IPS-18a (cell line): ENCODE measurements at regions not wholly inside any gene's neighbourhood (a gene's known extent, or its start where the extent isn't known, plus 50 kb on each side); places are given as distances from the start of the nearest gene placed in this dataset.

ENCODE experiments used
- H3K27ac ChIP-seq: one replicate; pipeline ENCODE4 v1.5.1; 2013; ENCODE audit warnings: low read length
- H3K27me3 ChIP-seq: one replicate; pipeline ENCODE4 v1.6.1; 2013; ENCODE audit warnings: mild to moderate bottlenecking, low read length; ENCODE audit not compliant: control insufficient read depth, insufficient read depth
- H3K36me3 ChIP-seq: one replicate; pipeline ENCODE4 v1.6.1; 2013; ENCODE audit warnings: low read depth, low read length; ENCODE audit not compliant: control insufficient read depth
- H3K4me1 ChIP-seq: one replicate; pipeline ENCODE4 v1.6.1; 2013; ENCODE audit warnings: low read depth, low read length; ENCODE audit not compliant: control insufficient read depth
- H3K4me3 ChIP-seq: one replicate; pipeline ENCODE4 v1.5.1; 2013; ENCODE audit warnings: low read length
- H3K9ac ChIP-seq: one replicate; pipeline ENCODE4 v1.6.1; 2013; ENCODE audit warnings: mild to moderate bottlenecking, low read length, moderate library complexity
- H3K9me3 ChIP-seq: one replicate; pipeline ENCODE4 v1.6.1; 2013; ENCODE audit warnings: low read depth, low read length; ENCODE audit not compliant: control insufficient read depth

DNA sequence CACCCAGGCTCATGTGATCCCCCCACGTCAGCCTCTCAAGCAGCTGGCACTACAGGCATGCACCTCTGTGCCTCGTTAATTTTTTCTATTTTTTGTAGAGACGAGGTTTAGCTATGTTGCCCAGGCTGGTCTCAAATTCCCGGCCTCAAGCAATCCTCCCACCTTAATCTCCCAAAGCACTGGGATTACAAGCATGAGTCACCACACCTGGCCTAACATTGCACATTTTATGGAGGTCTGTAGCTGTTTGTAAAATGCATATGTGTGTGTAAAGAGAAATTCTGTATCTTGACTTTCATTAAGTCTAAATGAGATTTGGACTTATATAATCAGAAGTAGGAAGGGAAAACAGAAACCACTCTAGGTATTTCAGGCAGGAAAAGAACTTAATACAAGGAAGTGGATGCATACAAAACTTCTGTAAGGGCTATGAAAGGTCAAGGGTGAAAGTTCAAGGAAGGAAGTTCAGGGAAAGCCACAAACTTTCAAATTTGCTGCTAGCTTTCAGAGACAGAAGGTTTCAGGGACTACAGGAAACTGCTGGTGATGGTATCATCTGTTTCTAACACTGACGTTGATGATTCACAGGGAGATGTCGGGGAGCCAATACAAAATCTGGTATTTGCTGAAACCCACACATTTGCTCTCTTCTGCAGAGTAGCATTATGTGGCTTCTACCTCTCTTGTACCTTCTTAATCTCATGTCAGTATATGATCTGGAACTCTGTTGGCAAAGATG is 209.4 kb downstream of the PIK3R1 start:
- H3K27ac ChIP-seq: no peak overlapping the region
- H3K9me3 ChIP-seq: no peaks in the 10 kb centered on the region

DNA sequence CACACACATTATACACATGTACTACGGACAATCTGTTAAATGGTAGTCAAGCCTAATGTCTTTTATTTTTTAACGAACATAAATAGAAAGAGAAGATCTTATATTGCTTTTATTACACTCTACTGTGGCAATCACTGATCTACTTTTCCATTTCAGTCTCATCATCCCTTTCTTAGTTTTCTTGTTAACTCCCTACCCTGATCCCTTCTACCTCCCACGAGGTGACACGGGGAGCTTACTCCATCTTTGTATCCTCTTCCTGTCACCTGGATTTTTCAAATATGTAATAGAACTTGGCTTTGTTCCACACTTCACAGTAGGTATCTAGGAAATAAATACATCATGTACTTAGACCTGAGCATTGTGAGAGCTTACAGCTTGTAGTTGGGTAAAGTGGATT is 211.0 kb downstream of the PIK3R1 start:
- Histone ChIP-seq H3K9ac (no peak overlapping the region), H3K4me3 (no peak overlapping the region), H3K27me3 (no peaks in the 10 kb centered on the region), H3K9me3 (no peaks in the 10 kb centered on the region), H3K27ac (no peak overlapping the region), H3K4me1 (no peaks in the 10 kb centered on the region), H3K36me3 (no peaks in the 10 kb centered on the region)

More for the DNA sequence above, 209.4 kb downstream of the PIK3R1 start:
- Histone ChIP-seq H3K27me3 (no peaks in the 10 kb centered on the region), H3K4me3 (no peak overlapping the region), H3K9ac (no peak overlapping the region), H3K36me3 (no peaks in the 10 kb centered on the region), H3K4me1 (no peaks in the 10 kb centered on the region)

DNA sequence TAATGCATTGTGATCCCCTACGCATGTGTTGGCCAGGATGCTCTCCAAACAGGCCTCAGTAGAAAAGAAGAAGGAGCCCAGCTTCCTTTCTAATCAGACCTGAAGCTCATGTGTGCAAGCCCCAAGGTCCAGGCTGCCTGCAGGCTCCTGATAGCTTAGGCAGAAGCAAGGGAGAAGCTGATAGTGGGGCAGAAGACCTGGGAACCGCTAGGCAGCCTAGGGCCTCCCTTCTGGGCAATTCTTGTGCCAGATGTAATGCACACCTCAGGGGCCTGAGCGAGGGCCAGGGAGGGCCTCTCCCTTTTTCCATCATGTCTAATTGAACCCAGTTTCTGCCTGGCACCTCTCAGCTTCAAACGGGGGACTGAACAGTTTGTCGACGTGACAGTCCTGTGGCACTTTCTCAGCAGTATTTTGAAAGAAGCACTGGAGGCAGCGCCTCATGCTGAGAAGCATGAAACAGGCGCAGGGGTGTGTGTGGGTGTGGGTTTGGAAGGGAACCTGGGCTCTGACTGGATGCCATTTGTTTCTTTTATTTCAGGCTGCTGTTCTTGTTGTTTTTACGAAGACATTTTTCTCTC is 212.8 kb downstream of the PIK3R1 start:
- Histone ChIP-seq H3K4me3 (no peak overlapping the region), H3K36me3 (no peaks in the 10 kb centered on the region), H3K9ac (no peak overlapping the region), H3K27me3 (no peaks in the 10 kb centered on the region), H3K27ac (no peak overlapping the region), H3K4me1 (no peaks in the 10 kb centered on the region), H3K9me3 (no peaks in the 10 kb centered on the region)

DNA sequence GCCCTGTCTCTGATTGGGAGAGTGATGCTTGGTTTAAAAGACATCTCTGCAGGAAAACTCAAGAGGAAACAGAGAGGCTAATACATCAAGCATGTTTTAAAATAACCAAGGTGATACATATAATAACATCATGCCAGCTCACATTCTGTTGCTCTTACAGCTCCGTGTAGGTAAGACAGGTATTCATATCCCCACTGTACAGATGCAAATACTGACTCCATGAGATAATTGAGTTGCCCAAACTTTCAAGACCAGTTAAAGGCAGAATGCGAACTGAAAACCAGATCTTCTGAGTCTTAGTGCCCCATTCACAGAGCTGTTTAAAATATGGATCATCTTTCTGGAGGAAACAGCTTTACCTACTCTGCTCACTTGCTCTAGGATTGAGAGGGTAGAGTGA is 214.0 kb downstream of the PIK3R1 start:
- Histone ChIP-seq H3K27me3 (no peaks in the 10 kb centered on the region), H3K9me3 (no peaks in the 10 kb centered on the region), H3K36me3 (no peaks in the 10 kb centered on the region), H3K4me1 (no peaks in the 10 kb centered on the region), H3K27ac (no peak overlapping the region), H3K4me3 (no peak overlapping the region), H3K9ac (no peak overlapping the region)

DNA sequence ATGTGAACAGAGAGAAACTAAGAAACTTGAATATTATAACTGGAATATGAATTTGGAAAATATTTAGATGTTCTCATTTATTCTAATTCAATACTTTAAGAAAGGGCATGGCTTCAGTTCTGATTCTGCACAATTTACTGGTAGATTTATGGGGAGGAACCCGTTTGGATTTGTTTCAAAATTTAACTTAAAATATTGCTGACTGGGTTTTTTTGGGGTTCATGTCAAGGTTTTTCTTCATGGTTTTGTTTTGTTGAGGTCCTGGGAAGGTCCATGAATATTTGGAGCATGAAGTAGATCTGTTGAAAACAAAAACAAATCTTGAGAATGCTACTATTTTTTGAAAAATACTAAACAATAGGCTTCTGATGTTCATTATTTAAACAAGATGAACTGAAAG is 214.7 kb downstream of the PIK3R1 start:
- H3K9me3 ChIP-seq: no peaks in the 10 kb centered on the region
- H3K27me3 ChIP-seq: no peaks in the 10 kb centered on the region
- H3K9ac ChIP-seq: no peak overlapping the region
- no peak overlapping the region for H3K4me3 ChIP-seq
- no peaks in the 10 kb centered on the region for H3K36me3 ChIP-seq
- no peaks in the 10 kb centered on the region for H3K4me1 ChIP-seq
- H3K27ac ChIP-seq: no peak overlapping the region

DNA sequence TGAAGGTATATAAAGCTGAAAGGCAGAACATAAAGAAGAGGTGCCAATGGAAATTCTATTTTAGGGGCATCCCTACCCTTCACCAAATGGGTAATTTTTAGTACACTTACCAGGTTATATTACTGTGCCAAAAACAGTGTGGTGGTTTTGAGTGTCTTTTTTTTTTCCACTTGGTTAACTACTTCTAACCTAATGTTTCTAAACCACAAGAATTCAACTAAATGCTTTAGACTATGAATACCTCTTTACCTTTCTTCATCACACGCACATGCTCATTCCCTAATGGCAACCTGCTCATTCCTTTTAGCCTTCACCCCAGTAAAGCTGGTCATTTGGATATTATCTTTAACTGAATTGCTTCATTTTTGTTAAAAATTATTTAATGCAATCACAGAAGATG is 215.6 kb downstream of the PIK3R1 start:
- no peaks in the 10 kb centered on the region for H3K4me1 ChIP-seq
- no peak overlapping the region for H3K9ac ChIP-seq
- H3K4me3 ChIP-seq: no peak overlapping the region
- no peaks in the 10 kb centered on the region for H3K36me3 ChIP-seq
- H3K27me3 ChIP-seq: no peaks in the 10 kb centered on the region
- H3K9me3 ChIP-seq: no peaks in the 10 kb centered on the region
- H3K27ac ChIP-seq: no peak overlapping the region

DNA sequence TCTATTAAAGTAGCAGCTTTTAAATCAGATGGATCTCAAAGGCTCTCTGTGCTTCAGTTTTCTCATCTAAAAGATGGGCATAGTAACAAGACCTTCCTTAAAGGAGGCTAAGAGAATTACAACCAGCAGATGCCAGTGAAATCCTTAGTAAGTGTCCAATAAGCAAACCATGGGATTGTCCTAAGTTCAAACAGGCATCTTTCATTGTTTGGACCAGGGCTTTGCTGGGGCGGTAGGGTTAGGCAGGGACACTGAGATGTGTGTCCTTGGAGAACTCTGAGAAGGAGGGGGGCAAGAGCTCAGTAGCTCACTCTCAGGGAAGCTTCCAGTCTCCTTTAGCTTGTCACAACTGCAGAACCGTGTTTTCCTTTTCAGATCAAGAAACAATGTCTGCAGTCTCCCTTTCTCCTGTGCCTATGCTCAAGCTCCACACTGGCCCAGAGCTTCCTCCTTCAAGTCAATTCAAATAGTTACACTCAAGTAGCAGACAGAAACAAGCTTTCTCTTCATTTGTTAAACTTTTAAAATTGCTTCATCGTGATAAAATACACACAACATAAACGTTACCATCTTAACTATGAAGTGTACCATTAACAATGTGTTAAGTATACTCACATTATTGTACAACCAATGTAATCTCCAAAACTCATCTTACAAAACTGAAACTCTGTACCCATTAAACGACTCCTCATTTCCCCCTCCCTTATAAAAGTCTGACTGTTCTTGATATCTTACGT is 216.2 kb downstream of the PIK3R1 start:
- no peaks in the 10 kb centered on the region for H3K36me3 ChIP-seq
- no peak overlapping the region for H3K27ac ChIP-seq
- no peaks in the 10 kb centered on the region for H3K4me1 ChIP-seq
- H3K27me3 ChIP-seq: no peaks in the 10 kb centered on the region
- no peak overlapping the region for H3K4me3 ChIP-seq
- H3K9me3 ChIP-seq: no peaks in the 10 kb centered on the region
- no peak overlapping the region for H3K9ac ChIP-seq

DNA sequence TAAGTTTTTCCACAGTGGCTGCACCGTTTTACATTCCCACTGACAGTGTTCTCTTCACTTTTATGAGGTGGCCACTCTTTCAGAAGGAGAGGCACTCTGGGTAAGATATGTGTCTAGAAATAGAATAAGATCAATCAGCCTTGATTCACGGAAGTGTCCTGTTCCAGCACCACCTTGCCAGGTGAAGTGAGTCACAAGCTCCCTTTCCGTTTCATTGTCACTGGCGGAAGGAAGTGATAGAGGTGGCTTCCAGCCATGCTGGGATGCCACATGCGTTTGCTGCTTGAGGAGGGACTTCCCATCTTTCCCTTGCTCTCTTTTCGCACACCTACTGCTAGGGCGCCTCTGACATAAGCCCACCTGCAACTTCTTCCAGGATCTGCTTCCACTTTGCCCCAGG is 217.1 kb downstream of the PIK3R1 start:
- Histone ChIP-seq H3K27me3 (no peaks in the 10 kb centered on the region), H3K27ac (no peak overlapping the region), H3K36me3 (no peaks in the 10 kb centered on the region), H3K9ac (no peak overlapping the region), H3K4me3 (no peak overlapping the region), H3K4me1 (no peaks in the 10 kb centered on the region), H3K9me3 (no peaks in the 10 kb centered on the region)

DNA sequence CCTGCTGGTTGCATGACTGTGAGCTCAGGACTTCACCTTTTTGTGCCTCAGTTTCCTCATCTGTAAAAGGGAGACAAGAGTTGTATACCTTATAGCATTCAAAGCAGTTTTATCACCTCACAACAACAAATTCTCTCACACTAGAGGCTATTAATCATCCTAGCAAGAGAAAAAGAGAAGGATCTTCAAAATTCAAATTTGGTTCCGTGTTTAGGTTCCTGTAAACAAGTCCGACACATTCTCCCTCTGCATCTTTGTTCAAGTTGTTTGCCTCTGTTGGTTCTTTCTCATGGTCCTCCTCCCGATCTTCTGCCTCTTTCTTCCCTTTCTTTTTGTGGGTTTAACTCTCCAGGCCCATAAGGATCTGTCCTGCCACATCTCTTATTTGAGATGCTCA is 218.0 kb downstream of the PIK3R1 start:
- no peaks in the 10 kb centered on the region for H3K36me3 ChIP-seq
- no peaks in the 10 kb centered on the region for H3K9me3 ChIP-seq
- no peaks in the 10 kb centered on the region for H3K4me1 ChIP-seq
- H3K9ac ChIP-seq: no peak overlapping the region
- H3K27me3 ChIP-seq: no peaks in the 10 kb centered on the region
- no peak overlapping the region for H3K4me3 ChIP-seq
- H3K27ac ChIP-seq: no peak overlapping the region

DNA sequence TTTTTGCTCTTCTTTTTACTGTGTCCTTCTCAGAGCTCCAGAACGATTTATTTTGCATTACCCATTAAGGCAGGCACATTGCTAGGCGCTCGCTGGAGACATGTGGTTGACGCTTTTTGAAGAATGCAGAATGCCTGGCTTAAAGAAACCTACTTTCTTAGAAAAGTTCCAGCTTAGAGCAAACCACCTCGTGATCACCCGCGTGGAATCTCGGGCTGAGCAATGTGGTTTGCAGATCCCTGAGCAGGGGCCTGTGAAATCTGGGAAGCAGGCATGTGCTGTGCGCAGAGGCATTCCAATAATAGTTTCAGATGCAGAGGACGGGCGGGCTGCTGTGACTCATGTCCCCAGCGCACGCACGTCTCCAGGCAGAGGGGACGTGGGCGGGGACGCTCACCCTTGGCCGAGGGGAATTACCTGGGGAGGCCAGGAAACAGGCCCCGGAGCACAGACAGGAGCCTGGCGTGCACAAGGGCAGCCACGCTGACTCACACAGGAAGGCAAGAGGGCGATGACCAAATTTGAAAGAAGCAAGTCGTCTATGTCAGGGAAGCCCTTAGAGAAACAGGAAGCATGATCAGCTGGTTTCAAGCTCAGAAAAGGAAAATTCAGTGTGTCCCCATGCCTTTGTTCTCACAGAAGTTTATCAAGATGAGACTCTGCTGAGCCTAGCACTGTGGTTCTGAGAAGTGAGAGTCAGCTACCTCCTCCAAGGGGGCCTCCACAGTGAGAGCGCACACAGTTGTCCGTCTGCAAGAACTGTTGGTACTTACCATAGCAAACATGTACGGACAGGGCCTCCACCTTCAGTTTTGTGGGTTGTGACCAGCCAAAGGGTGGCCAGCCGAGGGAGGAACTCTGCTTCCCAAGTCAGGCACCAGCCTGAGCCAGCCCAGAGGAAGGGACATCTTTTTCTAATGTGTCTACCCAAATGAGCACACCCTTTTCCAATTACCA is 218.6 kb downstream of the PIK3R1 start:
- Histone ChIP-seq H3K4me1 (no peaks in the 10 kb centered on the region), H3K9ac (no peak overlapping the region), H3K4me3 (no peak overlapping the region), H3K36me3 (no peaks in the 10 kb centered on the region), H3K9me3 (no peaks in the 10 kb centered on the region), H3K27ac (no peak overlapping the region), H3K27me3 (no peaks in the 10 kb centered on the region)

DNA sequence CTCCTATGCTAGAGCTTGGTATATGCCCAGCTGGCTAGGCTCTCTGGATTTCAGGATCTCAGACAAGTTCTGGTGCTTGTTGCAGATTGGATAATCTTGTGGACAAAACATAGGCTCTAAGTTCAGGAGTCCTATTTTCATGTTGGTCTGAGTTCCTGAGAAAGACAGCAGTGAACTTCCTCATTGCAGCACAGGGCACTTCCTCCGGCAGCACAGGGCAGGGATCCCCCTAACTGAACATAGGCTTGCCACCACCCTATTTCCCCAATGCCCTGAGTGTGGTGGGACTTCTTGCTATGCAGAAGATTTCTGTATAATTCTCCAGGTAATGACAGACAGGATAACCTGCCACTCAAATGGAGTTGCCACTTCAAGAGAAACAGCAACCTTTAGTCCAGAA is 220.1 kb downstream of the PIK3R1 start:
- H3K27me3 ChIP-seq: no peaks in the 10 kb centered on the region
- no peak overlapping the region for H3K9ac ChIP-seq
- H3K9me3 ChIP-seq: no peaks in the 10 kb centered on the region
- no peak overlapping the region for H3K4me3 ChIP-seq
- H3K36me3 ChIP-seq: no peaks in the 10 kb centered on the region
- H3K27ac ChIP-seq: no peak overlapping the region
- H3K4me1 ChIP-seq: no peaks in the 10 kb centered on the region
